ENCODE measurements at regions not wholly inside any gene's neighbourhood (a gene's known extent, or its start where the extent isn't known, plus 50 kb on each side); places are given as distances from the start of the nearest gene placed in this dataset.
"Not testable (repeated sequence)": the region's sequence is repeated elsewhere in the genome, so short reads cannot be mapped to it uniquely, and the experiment has no call there.

- no peak for TF ChIP-seq CTCF (IDR thresholded peaks at IDR 0.05)
- Histone ChIP-seq H3K4me3 (no peak overlapping the region), H3K36me3 (no peaks in the 10 kb centered on the region), H3K27me3 (ENCODE audit: low read depth) (no peaks in the 10 kb centered on the region), H3K27ac (no peak overlapping the region), H3K4me1 (no peaks in the 10 kb centered on the region), H3K9me3 (no peaks in the 10 kb centered on the region)
- intact Hi-C loops (cut with DNase I), result no loop called here
- ATAC-seq (peak in 1 of 2 donors; percentile 39), DNase-seq (no peak)
Observed at GRCh38 chr6:121711472-121711871, 276.0 kb downstream of the GJA1 start.

- no peak for TF ChIP-seq CTCF (IDR thresholded peaks at IDR 0.05)
- H3K9me3 ChIP-seq, result no peaks in the 10 kb centered on the region
- ATAC-seq (no peak), DNase-seq (no peak)
- no peak overlapping the region for H3K27ac ChIP-seq
- no peaks in the 10 kb centered on the region for H3K4me1 ChIP-seq
- no peak overlapping the region for H3K4me3 ChIP-seq
- H3K27me3 ChIP-seq (ENCODE audit: low read depth), result no peaks in the 10 kb centered on the region
- intact Hi-C loops (cut with DNase I), result no loop called here
- no peaks in the 10 kb centered on the region for H3K36me3 ChIP-seq
Observed at GRCh38 chr6:121717686-121718085, 282.2 kb downstream of the GJA1 start.

GRCh38 chr6:121720867-121721266, 285.4 kb downstream of the GJA1 start:
- intact Hi-C loops (cut with DNase I); H3K27me3 ChIP-seq (ENCODE audit: low read depth); H3K27ac ChIP-seq; H3K4me3 ChIP-seq; DNase-seq; H3K36me3 ChIP-seq; H3K9me3 ChIP-seq; ATAC-seq; H3K4me1 ChIP-seq: not testable (repeated sequence)

DNA sequence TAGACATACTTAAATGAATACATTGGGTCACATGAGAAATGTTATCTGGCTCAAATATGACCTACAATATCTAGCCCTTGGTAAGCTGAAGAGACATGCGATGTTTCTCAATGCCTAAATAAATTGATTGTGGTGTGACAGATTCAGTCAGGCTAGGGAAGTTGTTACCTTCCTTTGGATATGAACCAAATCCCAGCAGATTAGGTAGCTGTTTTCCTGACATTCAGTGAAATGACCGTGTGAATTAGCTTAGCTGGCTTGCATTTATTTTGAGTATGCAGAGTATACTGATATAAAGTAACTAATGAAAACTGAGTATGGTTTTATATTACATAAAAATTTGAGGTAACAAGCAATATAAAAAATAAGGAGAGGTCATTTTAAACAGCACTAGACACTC, 288.2 kb downstream of the GJA1 start:
- no peak for ATAC-seq
- H3K27ac ChIP-seq, result no peak overlapping the region
- no peaks in the 10 kb centered on the region for H3K36me3 ChIP-seq
- DNase-seq, result no peak
- intact Hi-C loops (cut with DNase I), result no loop called here
- TF ChIP-seq CTCF (IDR thresholded peaks at IDR 0.05), result no peak
- H3K4me1 ChIP-seq, result no peaks in the 10 kb centered on the region
- H3K4me3 ChIP-seq, result no peak overlapping the region
- H3K9me3 ChIP-seq, result no peaks in the 10 kb centered on the region
- no peaks in the 10 kb centered on the region for H3K27me3 ChIP-seq (ENCODE audit: low read depth)

- H3K4me1 ChIP-seq, result no peaks in the 10 kb centered on the region
- intact Hi-C loops (cut with DNase I), result no loop called here
- ATAC-seq (no peak), DNase-seq (no peak)
- H3K9me3 ChIP-seq, result no peaks in the 10 kb centered on the region
- no peaks in the 10 kb centered on the region for H3K27me3 ChIP-seq (ENCODE audit: low read depth)
- H3K4me3 ChIP-seq, result no peak overlapping the region
- TF ChIP-seq CTCF (IDR thresholded peaks at IDR 0.05), result no peak
- H3K36me3 ChIP-seq, result no peaks in the 10 kb centered on the region
- no peak overlapping the region for H3K27ac ChIP-seq
Observed at GRCh38 chr6:121724576-121724975, 289.1 kb downstream of the GJA1 start.

GRCh38 chr6:121726596-121726995, 291.1 kb downstream of the GJA1 start:
- no peak for ATAC-seq
- intact Hi-C loops (cut with DNase I), result no loop called here
- Histone ChIP-seq H3K36me3 (no peaks in the 10 kb centered on the region), H3K27me3 (ENCODE audit: low read depth) (no peaks in the 10 kb centered on the region), H3K4me1 (no peaks in the 10 kb centered on the region), H3K27ac (no peak overlapping the region), H3K4me3 (no peak overlapping the region), H3K9me3 (no peaks in the 10 kb centered on the region)
- DNase-seq, result no peak
- no peak for TF ChIP-seq CTCF (IDR thresholded peaks at IDR 0.05)

All from lower lobe of right lung (tissue), 2 donors.